Osteoblast (primary cell): ENCODE measurements at regions not wholly inside any gene's neighbourhood (a gene's known extent, or its start where the extent isn't known, plus 50 kb on each side); places are given as distances from the start of the nearest gene placed in this dataset.

ENCODE experiments used
- DNase-seq: peaks from one replicate; pipeline ENCODE4 v3.0.0; 2011; ENCODE audit warnings: low spot score, mixed read lengths; ENCODE audit not compliant: insufficient read length; ENCODE audit errors: missing footprints
- H2AFZ ChIP-seq: 2 replicates; pipeline ENCODE4 v1.6.0; 2011; ENCODE audit warnings: mild to moderate bottlenecking, low read length
- H3K27ac ChIP-seq: 2 replicates; pipeline ENCODE4 v1.5.1; 2011; ENCODE audit warnings: mild to moderate bottlenecking, low read depth, low read length, moderate library complexity
- H3K27me3 ChIP-seq: 2 replicates; pipeline ENCODE4 v1.6.0; 2012; ENCODE audit warnings: mild to moderate bottlenecking, control low read depth, inconsistent platforms, low read length, moderate library complexity; ENCODE audit not compliant: insufficient read depth
- H3K36me3 ChIP-seq: 2 replicates; pipeline ENCODE4 v1.5.1; 2011; ENCODE audit warnings: mild to moderate bottlenecking, low read length, control low read depth, moderate library complexity; ENCODE audit not compliant: insufficient read depth
- H3K4me1 ChIP-seq: 2 replicates; pipeline ENCODE4 v1.5.1; 2011; ENCODE audit warnings: mild to moderate bottlenecking, low read length, control low read depth, moderate library complexity; ENCODE audit not compliant: insufficient read depth
- H3K4me2 ChIP-seq: 2 replicates; pipeline ENCODE4 v1.6.0; 2011; ENCODE audit warnings: mild to moderate bottlenecking, low read length; ENCODE audit not compliant: insufficient read depth
- H3K4me3 ChIP-seq: fragments of 200-600 bp; sonication (generic); 3 replicates; pipeline ENCODE4 v1.5.1; 2012; ENCODE audit warnings: mild to moderate bottlenecking, low read length, inconsistent platforms; ENCODE audit not compliant: insufficient read depth
- H3K79me2 ChIP-seq: 2 replicates; pipeline ENCODE4 v1.6.0; 2012; ENCODE audit warnings: mild to moderate bottlenecking, low read length, control low read depth, inconsistent platforms; ENCODE audit not compliant: insufficient read depth
- H3K9me3 ChIP-seq: 2 replicates; pipeline ENCODE4 v1.5.1; 2011; ENCODE audit warnings: low read depth, low read length, control low read depth
- H4K20me1 ChIP-seq: 2 replicates; pipeline ENCODE4 v1.6.0; 2012; ENCODE audit warnings: mild to moderate bottlenecking, low read length, control low read depth; ENCODE audit not compliant: insufficient read depth
- TF ChIP-seq, protein P1 (sequence below): IDR thresholded peaks from 2 replicates; pipeline ENCODE4 v1.5.1; 2011; ENCODE audit warnings: mild to moderate bottlenecking, low read depth, low read length, moderate library complexity; ENCODE audit errors: extremely low read depth

- Histone ChIP-seq H3K4me1 (no peaks in the 10 kb centered on the region), H3K79me2 (no peaks in the 10 kb centered on the region), H4K20me1 (no peaks in the 10 kb centered on the region), H3K9me3 (no peaks in the 10 kb centered on the region), H3K4me3 (no peak overlapping the region), H3K27me3 (no peaks in the 10 kb centered on the region), H2AFZ (no peak overlapping the region), H3K27ac (no peak overlapping the region), H3K4me2 (no peak overlapping the region), H3K36me3 (no peaks in the 10 kb centered on the region)
- TF ChIP-seq, protein P1, sequence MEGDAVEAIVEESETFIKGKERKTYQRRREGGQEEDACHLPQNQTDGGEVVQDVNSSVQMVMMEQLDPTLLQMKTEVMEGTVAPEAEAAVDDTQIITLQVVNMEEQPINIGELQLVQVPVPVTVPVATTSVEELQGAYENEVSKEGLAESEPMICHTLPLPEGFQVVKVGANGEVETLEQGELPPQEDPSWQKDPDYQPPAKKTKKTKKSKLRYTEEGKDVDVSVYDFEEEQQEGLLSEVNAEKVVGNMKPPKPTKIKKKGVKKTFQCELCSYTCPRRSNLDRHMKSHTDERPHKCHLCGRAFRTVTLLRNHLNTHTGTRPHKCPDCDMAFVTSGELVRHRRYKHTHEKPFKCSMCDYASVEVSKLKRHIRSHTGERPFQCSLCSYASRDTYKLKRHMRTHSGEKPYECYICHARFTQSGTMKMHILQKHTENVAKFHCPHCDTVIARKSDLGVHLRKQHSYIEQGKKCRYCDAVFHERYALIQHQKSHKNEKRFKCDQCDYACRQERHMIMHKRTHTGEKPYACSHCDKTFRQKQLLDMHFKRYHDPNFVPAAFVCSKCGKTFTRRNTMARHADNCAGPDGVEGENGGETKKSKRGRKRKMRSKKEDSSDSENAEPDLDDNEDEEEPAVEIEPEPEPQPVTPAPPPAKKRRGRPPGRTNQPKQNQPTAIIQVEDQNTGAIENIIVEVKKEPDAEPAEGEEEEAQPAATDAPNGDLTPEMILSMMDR: no peak
- DNase-seq: no peak
Observed at GRCh38 chrX:20789103-20789502, 522.4 kb upstream of the RPS6KA3 start.

- H3K4me1 ChIP-seq: no peaks in the 10 kb centered on the region
- no peak overlapping the region for H2AFZ ChIP-seq
- no peak overlapping the region for H3K27ac ChIP-seq
- H3K36me3 ChIP-seq: no peaks in the 10 kb centered on the region
- DNase-seq: no peak
- H3K9me3 ChIP-seq: no peaks in the 10 kb centered on the region
- no peak overlapping the region for H3K4me3 ChIP-seq
- TF ChIP-seq, protein P1: no peak
- no peak overlapping the region for H3K4me2 ChIP-seq
- no peaks in the 10 kb centered on the region for H3K79me2 ChIP-seq
- H3K27me3 ChIP-seq: no peaks in the 10 kb centered on the region
- H4K20me1 ChIP-seq: no peaks in the 10 kb centered on the region
Observed at GRCh38 chrX:20767346-20767745, 500.6 kb upstream of the RPS6KA3 start.

- H3K4me1 ChIP-seq: no peaks in the 10 kb centered on the region
- H3K27ac ChIP-seq: no peak overlapping the region
- H2AFZ ChIP-seq: no peak overlapping the region
- H4K20me1 ChIP-seq: no peaks in the 10 kb centered on the region
- H3K4me3 ChIP-seq: no peak overlapping the region
- TF ChIP-seq, protein P1: no peak
- H3K79me2 ChIP-seq: no peaks in the 10 kb centered on the region
- no peak for DNase-seq
- no peak overlapping the region for H3K4me2 ChIP-seq
- H3K9me3 ChIP-seq: no peaks in the 10 kb centered on the region
- no peaks in the 10 kb centered on the region for H3K36me3 ChIP-seq
- H3K27me3 ChIP-seq: no peaks in the 10 kb centered on the region
Observed at GRCh38 chrX:20756585-20756984, 489.9 kb upstream of the RPS6KA3 start.

- Histone ChIP-seq H4K20me1 (no peaks in the 10 kb centered on the region), H3K27me3 (no peaks in the 10 kb centered on the region), H3K4me3 (no peak overlapping the region), H3K4me2 (no peak overlapping the region), H3K36me3 (no peaks in the 10 kb centered on the region), H3K27ac (no peak overlapping the region), H3K4me1 (no peaks in the 10 kb centered on the region), H3K79me2 (no peaks in the 10 kb centered on the region), H3K9me3 (no peaks in the 10 kb centered on the region), H2AFZ (no peak overlapping the region)
- TF ChIP-seq, protein P1: no peak
- no peak for DNase-seq
Observed at GRCh38 chrX:20753076-20753475, 486.4 kb upstream of the RPS6KA3 start.
